PC-3 (cell line): ENCODE measurements at regions not wholly inside any gene's neighbourhood (a gene's known extent, or its start where the extent isn't known, plus 50 kb on each side); places are given as distances from the start of the nearest gene placed in this dataset.

Experiments used
- EZH2 ChIP-seq: fragments of 300-600 bp; sonication (generic); IDR thresholded peaks from one replicate; pipeline ENCODE4 v1.6.1; 2017; ENCODE audit warnings: antibody characterized with exemption, mild to moderate bottlenecking, low read length; ENCODE audit not compliant: unreplicated experiment
- EZH2phosphoT487 ChIP-seq: fragments of 300-600 bp; sonication (generic); IDR thresholded peaks from 2 replicates; pipeline ENCODE4 v1.6.1; 2018; ENCODE audit warnings: mild to moderate bottlenecking, antibody characterized with exemption, low read length, borderline replicate concordance
- TF ChIP-seq, protein P1 (sequence below): fragments of 300-600 bp; sonication (generic); conservative IDR thresholded peaks from 2 replicates; pipeline ENCODE4 v1.5.1; 2017; ENCODE audit warnings: antibody characterized with exemption, low read depth, mild to moderate bottlenecking, low read length

DNA sequence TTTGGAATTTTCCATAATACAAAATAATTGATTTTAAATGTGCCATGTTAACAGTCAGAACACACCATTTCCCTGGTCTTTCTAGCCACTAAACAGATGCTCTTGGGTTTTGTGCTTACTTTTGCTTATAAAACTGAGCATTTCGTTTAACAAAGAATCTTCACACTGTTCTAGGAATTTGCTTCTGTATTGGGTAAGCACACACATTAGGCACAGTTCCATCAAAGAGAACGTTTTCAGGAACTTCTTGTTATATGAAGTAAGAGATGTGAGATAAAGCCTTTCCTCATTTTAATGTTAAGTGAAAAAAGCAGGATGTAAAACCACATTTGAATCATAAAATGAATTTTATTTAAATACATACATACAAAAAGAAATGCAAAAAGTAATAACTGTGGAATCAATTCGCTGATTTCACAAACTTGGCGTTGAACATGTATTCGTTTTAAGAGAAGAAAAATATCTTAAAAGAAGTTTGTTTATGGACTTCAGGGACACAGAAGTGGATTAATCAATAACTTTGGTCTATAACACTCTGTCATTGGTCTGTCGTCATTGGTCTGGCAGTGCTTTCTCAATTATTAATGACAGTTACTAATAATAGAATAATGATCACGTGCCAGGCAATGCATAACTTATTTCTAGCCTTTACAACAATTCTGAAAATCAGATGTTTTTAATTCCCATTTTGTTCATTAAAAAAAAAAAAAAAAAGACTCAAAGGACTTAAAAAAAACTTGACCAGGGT lies 199.9 kb upstream of the PRDM1 start:
- TF ChIP-seq, protein P1, sequence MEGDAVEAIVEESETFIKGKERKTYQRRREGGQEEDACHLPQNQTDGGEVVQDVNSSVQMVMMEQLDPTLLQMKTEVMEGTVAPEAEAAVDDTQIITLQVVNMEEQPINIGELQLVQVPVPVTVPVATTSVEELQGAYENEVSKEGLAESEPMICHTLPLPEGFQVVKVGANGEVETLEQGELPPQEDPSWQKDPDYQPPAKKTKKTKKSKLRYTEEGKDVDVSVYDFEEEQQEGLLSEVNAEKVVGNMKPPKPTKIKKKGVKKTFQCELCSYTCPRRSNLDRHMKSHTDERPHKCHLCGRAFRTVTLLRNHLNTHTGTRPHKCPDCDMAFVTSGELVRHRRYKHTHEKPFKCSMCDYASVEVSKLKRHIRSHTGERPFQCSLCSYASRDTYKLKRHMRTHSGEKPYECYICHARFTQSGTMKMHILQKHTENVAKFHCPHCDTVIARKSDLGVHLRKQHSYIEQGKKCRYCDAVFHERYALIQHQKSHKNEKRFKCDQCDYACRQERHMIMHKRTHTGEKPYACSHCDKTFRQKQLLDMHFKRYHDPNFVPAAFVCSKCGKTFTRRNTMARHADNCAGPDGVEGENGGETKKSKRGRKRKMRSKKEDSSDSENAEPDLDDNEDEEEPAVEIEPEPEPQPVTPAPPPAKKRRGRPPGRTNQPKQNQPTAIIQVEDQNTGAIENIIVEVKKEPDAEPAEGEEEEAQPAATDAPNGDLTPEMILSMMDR: no peak
- no peak for TF ChIP-seq EZH2phosphoT487
- TF ChIP-seq EZH2: no peak
